IMR-90 (cell line): ENCODE measurements at regions not wholly inside any gene's neighbourhood (a gene's known extent, or its start where the extent isn't known, plus 50 kb on each side); places are given as distances from the start of the nearest gene placed in this dataset.

Experiments used
- ATAC-seq: fragments of 200-7000 bp; cut with Tn5 transposase; 2 replicates; pipeline ENCODE4 v1.9.1; 2020; ENCODE audit warnings: low read depth, mild to moderate bottlenecking, moderate library complexity
- BruUV-seq: library from RNA; stranded (reverse); fragments of 400-500 nt; replicated peaks from 2 replicates; lab custom pipeline; 2021; lab: Mats Ljungman, UMichigan
- CTCF ChIA-PET: fragments of 300-600 bp; formaldehyde crosslinking; extraction: SDS; loops from one replicate; lab custom pipeline; 2021; ENCODE audit warnings: antibody characterized with exemption; lab: Yijun Ruan, JAX
- POLR2A ChIA-PET: fragments of 300-600 bp; sonication (Branson Sonifier 250); formaldehyde crosslinking; loops from one replicate; lab custom pipeline; 2022; ENCODE audit warnings: antibody characterized with exemption; ENCODE audit not compliant: unreplicated experiment; lab: Charles Lee
- DNase-seq: peaks from one replicate; pipeline ENCODE4 v3.0.0; 2013
- H2AFZ ChIP-seq: replicated peaks from 2 replicates; pipeline ENCODE3; 2013; ENCODE audit warnings: low read length, mild to moderate bottlenecking; ENCODE audit not compliant: poor library complexity
- H2AK5ac ChIP-seq: 2 replicates; pipeline ENCODE4 v1.6.1; 2013; ENCODE audit warnings: low read depth, low read length, inconsistent platforms
- H2AK9ac ChIP-seq: replicated peaks from 2 replicates; pipeline ENCODE3; 2013; ENCODE audit warnings: mild to moderate bottlenecking, low read depth, low read length, moderate library complexity; ENCODE audit not compliant: poor library complexity
- H2BK120ac ChIP-seq: 2 replicates; pipeline ENCODE4 v1.6.1; 2013; ENCODE audit warnings: low read depth, low read length, inconsistent platforms
- H2BK15ac ChIP-seq: 3 replicates; pipeline ENCODE4 v1.6.1; 2013; ENCODE audit warnings: low read depth, low read length, inconsistent platforms
- H2BK20ac ChIP-seq: 2 replicates; pipeline ENCODE4 v1.6.1; 2013; ENCODE audit warnings: low read depth, mild to moderate bottlenecking, inconsistent platforms, low read length, moderate library complexity
- H2BK5ac ChIP-seq: 2 replicates; pipeline ENCODE4 v1.6.1; 2013; ENCODE audit warnings: mild to moderate bottlenecking, low read depth, low read length, inconsistent platforms; ENCODE audit not compliant: poor library complexity, severe bottlenecking
- H3K14ac ChIP-seq: replicated peaks from 2 replicates; pipeline ENCODE4 v1.6.1; 2013; ENCODE audit warnings: low read depth, low read length, inconsistent platforms
- H3K18ac ChIP-seq: 2 replicates; pipeline ENCODE4 v1.6.1; 2013; ENCODE audit warnings: low read depth, low read length, control low read depth
- H3K23ac ChIP-seq: 2 replicates; pipeline ENCODE4 v1.6.1; 2013; ENCODE audit warnings: low read depth, low read length, inconsistent platforms
- H3K27ac ChIP-seq: 2 replicates; pipeline ENCODE4 v1.5.1; 2013; ENCODE audit warnings: mild to moderate bottlenecking, control low read depth, low read length; ENCODE audit not compliant: insufficient read depth
- H3K27me3 ChIP-seq: 2 replicates; pipeline ENCODE4 v1.6.1; 2013; ENCODE audit warnings: low read length; ENCODE audit not compliant: control insufficient read depth, insufficient read depth
- H3K36me3 ChIP-seq: 2 replicates; pipeline ENCODE4 v1.6.1; 2013; ENCODE audit warnings: low read length, mixed read lengths; ENCODE audit not compliant: control insufficient read depth, insufficient read depth
- H3K4ac ChIP-seq: 2 replicates; pipeline ENCODE4 v1.6.1; 2013; ENCODE audit warnings: low read depth, low read length, inconsistent platforms
- H3K4me1 ChIP-seq: 2 replicates; pipeline ENCODE4 v1.6.1; 2013; ENCODE audit warnings: low read length, mixed read lengths; ENCODE audit not compliant: control insufficient read depth, insufficient read depth
- H3K4me2 ChIP-seq: 2 replicates; pipeline ENCODE4 v1.6.1; 2013; ENCODE audit warnings: low read depth, mild to moderate bottlenecking, control low read depth, low read length, moderate library complexity
- H3K4me3 ChIP-seq: 2 replicates; pipeline ENCODE4 v1.5.1; 2013; ENCODE audit warnings: low read depth, mild to moderate bottlenecking, control low read depth, low read length, moderate library complexity; ENCODE audit not compliant: insufficient read depth
- H3K56ac ChIP-seq: 2 replicates; pipeline ENCODE4 v1.6.1; 2013; ENCODE audit warnings: low read length, inconsistent platforms; ENCODE audit not compliant: insufficient read depth; ENCODE audit errors: extremely low read depth
- H3K79me1 ChIP-seq, 2 experiments: 2 replicates each; pipeline ENCODE4 v1.6.1; 2013; ENCODE audit warnings: low read length in 2 of 2, inconsistent platforms in 1 of 2, low read depth in 1 of 2
- H3K9ac ChIP-seq: 2 replicates; pipeline ENCODE4 v1.6.1; 2013; ENCODE audit warnings: low read depth, low read length, control low read depth
- H3K9me1 ChIP-seq: 2 replicates; pipeline ENCODE4 v1.6.1; 2013; ENCODE audit warnings: low read length, inconsistent platforms; ENCODE audit not compliant: insufficient read depth
- H3K9me3 ChIP-seq: 2 replicates; pipeline ENCODE4 v1.6.1; 2013; ENCODE audit warnings: low read length; ENCODE audit not compliant: control insufficient read depth, insufficient read depth
- H4K20me1 ChIP-seq: 2 replicates; pipeline ENCODE4 v1.6.1; 2013; ENCODE audit warnings: low read length, inconsistent platforms; ENCODE audit not compliant: insufficient read depth
- H4K5ac ChIP-seq: 2 replicates; pipeline ENCODE4 v1.6.1; 2013; ENCODE audit warnings: mild to moderate bottlenecking, low read depth, low read length, control low read depth
- H4K8ac ChIP-seq, 2 experiments: 2 replicates each; pipeline ENCODE4 v1.6.1; 2013; ENCODE audit warnings: low read depth in 2 of 2, low read length in 2 of 2, control low read depth in 1 of 2, inconsistent platforms in 1 of 2
- H4K91ac ChIP-seq: 2 replicates; pipeline ENCODE4 v1.6.1; 2013; ENCODE audit warnings: low read depth, low read length, inconsistent platforms; ENCODE audit not compliant: insufficient read depth
- BHLHE40 ChIP-seq: fragments of 150-350 bp; IDR thresholded peaks from 2 replicates; pipeline ENCODE4 v1.6.1; 2016; ENCODE audit warnings: mild to moderate bottlenecking, low read depth, low read length
- CEBPB ChIP-seq: IDR thresholded peaks from 2 replicates; pipeline ENCODE4 v1.6.1; 2012; ENCODE audit warnings: low read depth, low read length, improper control_type of control experiment
- CHD1 ChIP-seq: IDR thresholded peaks from 2 replicates; pipeline ENCODE4 v1.6.1; 2012; ENCODE audit warnings: low read depth, low read length, improper control_type of control experiment
- CTCF ChIP-seq: conservative IDR thresholded peaks from 2 replicates; pipeline ENCODE4 v1.5.1; 2012; ENCODE audit warnings: mild to moderate bottlenecking, low read depth, low read length, improper control_type of control experiment
- ELK1 ChIP-seq: fragments of 150-350 bp; IDR thresholded peaks from 2 replicates; pipeline ENCODE4 v1.6.1; 2016; ENCODE audit warnings: low read depth, mild to moderate bottlenecking, low read length, moderate library complexity, borderline replicate concordance
- FOS ChIP-seq: fragments of 150-350 bp; IDR thresholded peaks from 2 replicates; pipeline ENCODE4 v1.6.1; 2016; ENCODE audit warnings: low read depth, low read length
- MAFK ChIP-seq: IDR thresholded peaks from 2 replicates; pipeline ENCODE4 v1.6.1; 2012; ENCODE audit warnings: low read depth, low read length, improper control_type of control experiment
- MAZ ChIP-seq: IDR thresholded peaks from 2 replicates; pipeline ENCODE4 v1.6.1; 2012; ENCODE audit warnings: low read depth, mild to moderate bottlenecking, low read length, improper control_type of control experiment, moderate library complexity, borderline replicate concordance
- MXI1 ChIP-seq: IDR thresholded peaks from 2 replicates; pipeline ENCODE4 v1.6.1; 2012; ENCODE audit warnings: low read depth, mild to moderate bottlenecking, low read length, moderate library complexity, borderline replicate concordance
- NFE2L2 ChIP-seq: fragments of 150-350 bp; IDR thresholded peaks from 2 replicates; pipeline ENCODE4 v1.6.1; 2016; ENCODE audit warnings: low read depth, mild to moderate bottlenecking, low read length
- POLR2A ChIP-seq: IDR thresholded peaks from 2 replicates; pipeline ENCODE4 v1.6.1; 2012; ENCODE audit warnings: mild to moderate bottlenecking, low read depth, low read length
- RAD21 ChIP-seq: IDR thresholded peaks from 2 replicates; pipeline ENCODE4 v1.6.1; 2012; ENCODE audit warnings: low read length, improper control_type of control experiment
- RCOR1 ChIP-seq: IDR thresholded peaks from 2 replicates; pipeline ENCODE4 v1.6.1; 2012; ENCODE audit warnings: mild to moderate bottlenecking, low read length, improper control_type of control experiment; ENCODE audit not compliant: insufficient replicate concordance
- RFX5 ChIP-seq: IDR thresholded peaks from 2 replicates; pipeline ENCODE4 v1.8.0; 2012; ENCODE audit warnings: low read depth, mild to moderate bottlenecking, low read length, moderate library complexity
- SMC3 ChIP-seq: fragments of 150-350 bp; IDR thresholded peaks from 2 replicates; pipeline ENCODE4 v1.6.1; 2016; ENCODE audit warnings: low read depth, mild to moderate bottlenecking, antibody characterized with exemption, low read length, moderate library complexity
- USF2 ChIP-seq: fragments of 150-350 bp; IDR thresholded peaks from 2 replicates; pipeline ENCODE4 v1.6.1; 2017; ENCODE audit warnings: mild to moderate bottlenecking, antibody characterized with exemption, low read length, low read depth
- WGBS, 2 experiments: methylation state at CpG; one replicate each; pipeline versions ENCODE4 v1.1.5 to v1.1.7; 2013; ENCODE audit warnings: missing lambda C conversion rate in 2 of 2; ENCODE audit not compliant: insufficient read length in 1 of 2; ENCODE audit errors: extremely low coverage in 2 of 2; 5-methylcytosine and 5-hydroxymethylcytosine counted together
- dilution Hi-C: fragments of 300-500 bp; cut with HindIII; formaldehyde crosslinking; loops from one replicate; pipeline ENCODE4 v1.14.3; 2018; ENCODE audit warnings: low sequenced_read_pairs; ENCODE audit not compliant: unreplicated experiment
- in situ Hi-C: fragments of 300-500 bp; cut with MboI; formaldehyde crosslinking; loops from 3 replicates; pipeline ENCODE4 v1.14.3; 2019; ENCODE audit warnings: low sequenced_read_pairs, inconsistent platforms, mixed read lengths
- intact Hi-C: fragments of 100-400 bp; cut with micrococcal nuclease; formaldehyde crosslinking; loops from 2 replicates; pipeline ENCODE4 v1.10.0; 2022

- ChIA-PET POLR2A (no interaction called here), CTCF (no interaction called here)
- Histone ChIP-seq H3K4me1 (no peaks in the 10 kb centered on the region), H3K9me3 (no peaks in the 10 kb centered on the region; the same call in 1 of the 2 replicates), H2BK120ac (no peak overlapping the region), H4K91ac (no peak overlapping the region), H3K56ac (no peak overlapping the region), H2BK5ac (no peak overlapping the region), H2AK9ac (no peak overlapping the region), H2AK5ac (no peak overlapping the region), H2BK20ac (no peak overlapping the region), H3K27ac (no peak overlapping the region), H4K20me1 (no peaks in the 10 kb centered on the region), H3K14ac (no peak overlapping the region), H4K8ac (no peak overlapping the region), H3K79me1 (no peaks in the 10 kb centered on the region), H4K5ac (no peak overlapping the region), H3K36me3 (no peaks in the 10 kb centered on the region), H3K9ac (no peak overlapping the region), H2BK15ac (no peak overlapping the region), H3K27me3 (no peaks in the 10 kb centered on the region), H3K23ac (no peak overlapping the region), H3K18ac (no peak overlapping the region), H3K4ac (no peak overlapping the region), H3K9me1 (no peaks in the 10 kb centered on the region), H3K4me2 (no peak overlapping the region), H2AFZ (no peak overlapping the region), H3K4me3 (no peak overlapping the region)
- intact Hi-C loops, result no loop called here
- dilution Hi-C loops, result no loop called here
- DNase-seq, result no peak
- no TSS peak for BruUV-seq
- in situ Hi-C loops, result no loop called here
- TF ChIP-seq POLR2A (no peak), ELK1 (no peak), USF2 (no peak), CTCF (no peak), CHD1 (no peak), RAD21 (no peak), MAZ (no peak), FOS (no peak), CEBPB (no peak), MXI1 (no peak), BHLHE40 (no peak), RCOR1 (no peak), SMC3 (no peak), MAFK (no peak), RFX5 (no peak), NFE2L2 (no peak)
- no peak for ATAC-seq
- WGBS, 2 experiments, result 79% methylated on average over 3 of the region's 4 CpGs; no CpG with 5 or more reads in 1 of the 2 experiments
These were observed 330.3 kb downstream of the NFIB start for GRCh38 chr9:13983607-13984006.
